ENCODE measurements at regions not wholly inside any gene's neighbourhood (a gene's known extent, or its start where the extent isn't known, plus 50 kb on each side); places are given as distances from the start of the nearest gene placed in this dataset.
"Not testable (repeated sequence)": the region's sequence is repeated elsewhere in the genome, so short reads cannot be mapped to it uniquely, and the experiment has no call there.

GRCh38 chr17:28247671-28248555 is 71.1 kb upstream of the TMEM97 start:
- H3K27ac Mint-ChIP-seq, result no peak overlapping the region
- no peak for ATAC-seq (replicated peaks)

GRCh38 chr17:28249706-28250105 is 69.3 kb upstream of the TMEM97 start:
- Mint-ChIP-seq H3K9me3 (no peaks in the 10 kb centered on the region), H3K4me1 (peaks cover 4 to 10% of the 10 kb centered on the region in 2 donors), H3K27ac (no peak overlapping the region), H3K27me3 (peaks cover 28 to 75% of the 10 kb centered on the region in 2 donors), H3K36me3 (peaks cover 0 to 4% of the 10 kb centered on the region in 2 donors), H3K4me3 (no peak overlapping the region)
- DNase-seq (no peak), ATAC-seq (replicated peaks) (no peak)

More at GRCh38 chr17:28247671-28248555, 71.1 kb upstream of the TMEM97 start:
- peaks cover 25 to 70% of the 10 kb centered on the region in 2 donors for H3K27me3 Mint-ChIP-seq
- H3K36me3 Mint-ChIP-seq, result peaks cover 0 to 4% of the 10 kb centered on the region in 2 donors
- H3K9me3 Mint-ChIP-seq, result no peaks in the 10 kb centered on the region
- DNase-seq, result no peak
- peaks cover 4 to 10% of the 10 kb centered on the region in 2 donors for H3K4me1 Mint-ChIP-seq
- H3K4me3 Mint-ChIP-seq, result no peak overlapping the region

- H3K4me1 Mint-ChIP-seq, result peaks cover 4 to 10% of the 10 kb centered on the region in 2 donors
- no peak overlapping the region for H3K27ac Mint-ChIP-seq
Observed at GRCh38 chr17:28252436-28252835, 66.6 kb upstream of the TMEM97 start.

GRCh38 chr17:28253663-28254062 is 65.3 kb upstream of the TMEM97 start:
- DNase-seq, result no peak
- Mint-ChIP-seq H3K4me1 (peaks cover 4 to 10% of the 10 kb centered on the region in 2 donors), H3K27me3 (peaks cover 35 to 80% of the 10 kb centered on the region in 2 donors), H3K4me3 (no peak overlapping the region), H3K9me3 (no peaks in the 10 kb centered on the region), H3K36me3 (peaks cover 0 to 4% of the 10 kb centered on the region in 2 donors), H3K27ac (no peak overlapping the region)
- no peak for ATAC-seq (replicated peaks)

More at GRCh38 chr17:28252436-28252835, 66.6 kb upstream of the TMEM97 start:
- H3K4me3 Mint-ChIP-seq, result no peak overlapping the region
- H3K9me3 Mint-ChIP-seq, result no peaks in the 10 kb centered on the region
- no peak for ATAC-seq (replicated peaks)
- H3K36me3 Mint-ChIP-seq, result peaks cover 0 to 4% of the 10 kb centered on the region in 2 donors
- H3K27me3 Mint-ChIP-seq, result peaks cover 39 to 84% of the 10 kb centered on the region in 2 donors
- DNase-seq, result no peak

- peaks cover 0 to 1% of the 10 kb centered on the region in 2 donors for H3K9me3 Mint-ChIP-seq
- peaks cover 41 to 77% of the 10 kb centered on the region in 2 donors for H3K27me3 Mint-ChIP-seq
- DNase-seq (no peak), ATAC-seq (replicated peaks) (no peak)
- peaks cover 0 to 4% of the 10 kb centered on the region in 2 donors for H3K36me3 Mint-ChIP-seq
- no peak overlapping the region for H3K27ac Mint-ChIP-seq
- H3K4me3 Mint-ChIP-seq, result no peak overlapping the region
- H3K4me1 Mint-ChIP-seq, result peaks cover 4 to 10% of the 10 kb centered on the region in 2 donors
Observed at GRCh38 chr17:28255616-28256015, 63.4 kb upstream of the TMEM97 start.

GRCh38 chr17:28256370-28256769 is 62.6 kb upstream of the TMEM97 start:
- Mint-ChIP-seq H3K36me3 (peaks cover 0 to 4% of the 10 kb centered on the region in 2 donors), H3K9me3 (peaks cover 0 to 1% of the 10 kb centered on the region in 2 donors), H3K4me1 (peaks cover 3 to 9% of the 10 kb centered on the region in 2 donors)

GRCh38 chr17:28256881-28257280 is 62.1 kb upstream of the TMEM97 start:
- H3K4me3 Mint-ChIP-seq, result no peak overlapping the region
- H3K27me3 Mint-ChIP-seq, result peaks cover 36 to 70% of the 10 kb centered on the region in 2 donors
- H3K36me3 Mint-ChIP-seq, result no peaks in the 10 kb centered on the region
- H3K4me1 Mint-ChIP-seq, result peaks cover 0 to 4% of the 10 kb centered on the region in 2 donors
- no peak overlapping the region for H3K27ac Mint-ChIP-seq
- ATAC-seq (replicated peaks), result no peak
- DNase-seq, result no peak
- peaks cover 0 to 4% of the 10 kb centered on the region in 2 donors for H3K9me3 Mint-ChIP-seq

More at GRCh38 chr17:28256370-28256769, 62.6 kb upstream of the TMEM97 start:
- DNase-seq (no peak), ATAC-seq (replicated peaks) (no peak)
- Mint-ChIP-seq H3K27me3 (peaks cover 41 to 75% of the 10 kb centered on the region in 2 donors), H3K4me3 (no peak overlapping the region), H3K27ac (no peak overlapping the region)

GRCh38 chr17:28258347-28258887 is 60.6 kb upstream of the TMEM97 start:
- H3K27ac Mint-ChIP-seq, result no peak overlapping the region
- no peak overlapping the region for H3K4me3 Mint-ChIP-seq
- H3K4me1 Mint-ChIP-seq, result no peaks in the 10 kb centered on the region
- DNase-seq (no peak), ATAC-seq (replicated peaks) (no peak)
- peaks cover 0 to 4% of the 10 kb centered on the region in 2 donors for H3K36me3 Mint-ChIP-seq
- peaks cover 28 to 54% of the 10 kb centered on the region in 2 donors for H3K27me3 Mint-ChIP-seq
- H3K9me3 Mint-ChIP-seq, result peaks cover 4 to 9% of the 10 kb centered on the region in 2 donors

- Mint-ChIP-seq H3K27me3 (peaks cover 18 to 31% of the 10 kb centered on the region in 2 donors), H3K27ac (no peak overlapping the region), H3K4me1 (no peaks in the 10 kb centered on the region), H3K4me3 (no peak overlapping the region), H3K36me3 (peaks cover 4 to 5% of the 10 kb centered on the region in 2 donors), H3K9me3 (peaks cover 4 to 15% of the 10 kb centered on the region in 2 donors)
- ATAC-seq (replicated peaks) (no peak), DNase-seq (no peak)
Observed at GRCh38 chr17:28261219-28261618, 57.8 kb upstream of the TMEM97 start.

GRCh38 chr17:28262123-28262745 is 56.8 kb upstream of the TMEM97 start:
- ATAC-seq (replicated peaks); H3K36me3 Mint-ChIP-seq; H3K4me3 Mint-ChIP-seq; H3K4me1 Mint-ChIP-seq; DNase-seq: not testable (repeated sequence)
- peaks cover 11 to 23% of the 10 kb centered on the region in 2 donors for H3K27me3 Mint-ChIP-seq
- H3K9me3 Mint-ChIP-seq, result peaks cover 4 to 18% of the 10 kb centered on the region in 2 donors
- peak overlapping the region; percentile 34 for H3K27ac Mint-ChIP-seq

GRCh38 chr17:28264902-28265548 is 54.0 kb upstream of the TMEM97 start:
- not testable (repeated sequence) for H3K4me1 Mint-ChIP-seq; H3K27ac Mint-ChIP-seq; H3K4me3 Mint-ChIP-seq; ATAC-seq (replicated peaks); DNase-seq; H3K36me3 Mint-ChIP-seq
- peaks cover 13 to 19% of the 10 kb centered on the region in 2 donors for H3K27me3 Mint-ChIP-seq
- H3K9me3 Mint-ChIP-seq, result peaks cover 4 to 16% of the 10 kb centered on the region in 2 donors

- Mint-ChIP-seq H3K27me3 (peaks cover 17 to 29% of the 10 kb centered on the region in 2 donors), H3K9me3 (peaks cover 4 to 16% of the 10 kb centered on the region in 2 donors), H3K27ac (peak overlapping the region; percentile 56)
- DNase-seq; H3K36me3 Mint-ChIP-seq; ATAC-seq (replicated peaks); H3K4me3 Mint-ChIP-seq; H3K4me1 Mint-ChIP-seq: not testable (repeated sequence)
Observed at GRCh38 chr17:28265856-28266546, 53.0 kb upstream of the TMEM97 start.

- not testable (repeated sequence) for H3K4me3 Mint-ChIP-seq; ATAC-seq (replicated peaks); H3K4me1 Mint-ChIP-seq; DNase-seq; H3K36me3 Mint-ChIP-seq
- H3K9me3 Mint-ChIP-seq, result peaks cover 4 to 16% of the 10 kb centered on the region in 2 donors
- peaks cover 19 to 34% of the 10 kb centered on the region in 2 donors for H3K27me3 Mint-ChIP-seq
- peak overlapping the region; percentile 56 for H3K27ac Mint-ChIP-seq
Observed at GRCh38 chr17:28266547-28266920, 52.5 kb upstream of the TMEM97 start.
